Spleen (tissue), 11 donors: ENCODE measurements at regions not wholly inside any gene's neighbourhood (a gene's known extent, or its start where the extent isn't known, plus 50 kb on each side); places are given as distances from the start of the nearest gene placed in this dataset.

Experiments
- DNase-seq: peaks from one replicate; pipeline ENCODE4 v3.0.0-alpha.2; 2020
- H3K27ac ChIP-seq, 8 donors: fragments of 200-600 bp; sonication (generic) in 7 of 8; 1 replicate in 4 of 8; 2 replicates in 4 of 8; pipeline versions ENCODE4 v1.5.0 to v1.8.0; 2016 to 2021; ENCODE audit warnings: inconsistent platforms in 4 of 8, mild to moderate bottlenecking in 4 of 8, moderate library complexity in 1 of 8
- H3K27me3 ChIP-seq, 7 donors: fragments of 200-600 bp; sonication (generic) in 6 of 7; replicated peaks in 1 of 7; 1 replicate in 4 of 7; 2 replicates in 3 of 7; pipeline versions ENCODE4 v1.5.0 to v1.8.0; 2016 to 2021; ENCODE audit warnings: inconsistent platforms in 3 of 7, mild to moderate bottlenecking in 1 of 7
- H3K36me3 ChIP-seq, 6 donors: fragments of 200-600 bp; sonication (generic) in 5 of 6; 1 replicate in 4 of 6; 2 replicates in 2 of 6; pipeline versions ENCODE4 v1.5.0 to v1.8.0; 2016 to 2021; ENCODE audit warnings: inconsistent platforms in 2 of 6
- H3K4me1 ChIP-seq, 6 donors: fragments of 200-600 bp; sonication (generic) in 5 of 6; 1 replicate in 3 of 6; 2 replicates in 3 of 6; pipeline versions ENCODE4 v1.5.0 to v1.8.0; 2016 to 2021; ENCODE audit warnings: inconsistent platforms in 3 of 6
- H3K4me3 ChIP-seq, 8 donors: fragments of 200-600 bp; sonication (generic) in 7 of 8; 1 replicate in 4 of 8; 2 replicates in 4 of 8; pipeline versions ENCODE4 v1.5.0 to v1.8.0; 2016 to 2021; ENCODE audit warnings: inconsistent platforms in 4 of 8, mild to moderate bottlenecking in 4 of 8, moderate library complexity in 2 of 8
- H3K9me3 ChIP-seq, 8 donors: fragments of 200-600 bp; sonication (generic) in 7 of 8; 1 replicate in 4 of 8; 2 replicates in 4 of 8; pipeline versions ENCODE4 v1.5.0 to v1.8.0; 2016 to 2021; ENCODE audit warnings: inconsistent platforms in 4 of 8
- CTCF ChIP-seq, 11 experiments: fragments of 200-600 bp in 7 of 11; fragments of 450-650 bp in 4 of 11; sonication (generic) in 4 of 11; IDR thresholded peaks in 8 of 11; conservative IDR thresholded peaks in 3 of 11; 1 replicate in 7 of 11; 2 replicates in 4 of 11; pipeline versions ENCODE4 v1.4.0 to v1.8.0; 2016 to 2021; ENCODE audit warnings: antibody characterized with exemption in 11 of 11, inconsistent platforms in 4 of 11, mild to moderate bottlenecking in 1 of 11
- POLR2A ChIP-seq, 3 donors: fragments of 450-650 bp; IDR thresholded peaks; one replicate each; pipeline ENCODE4 v1.5.1; 2017; ENCODE audit warnings: antibody characterized with exemption in 3 of 3, mild to moderate bottlenecking in 1 of 3
- POLR2AphosphoS5 ChIP-seq, 3 donors: sonication (generic); formaldehyde crosslinking; IDR thresholded peaks; one replicate each; pipeline ENCODE4 v1.5.1; 2017; ENCODE audit warnings: antibody characterized with exemption in 3 of 3
- WGBS, 5 donors: extraction: QIAGEN DNeasy Blood & Tissue Kit in 3 of 5; methylation state at CpG; one replicate each; pipeline versions ENCODE4 v1.1.5 to v1.1.7; 2013 to 2018; 5-methylcytosine and 5-hydroxymethylcytosine counted together
- intact Hi-C: fragments of 100-400 bp; cut with DNase I; formaldehyde crosslinking; loops from one replicate; pipeline ENCODE4 v1.15.0; 2023; ENCODE audit warnings: low total_unique reads
- donor health status: healthy with polysubstance abuse.
- donor health status: DM: no; HTN: no; CAD: no; lungs with moderate emphysema.
- donor health status: DM: no; HTN: no; CAD: no.
- donor health status: Bipolar disorder and iron deficiency.
- donor health status: healthy.
- donor health status: DM: no; HTN: no; CAD: no.
- donor health status: DM: yes; HTN: yes; CAD: no.

- H3K27me3 ChIP-seq: no peaks in the 10 kb centered on the region
- TF ChIP-seq CTCF (IDR thresholded peaks at IDR 0.05 in 8 of 11, conservative IDR thresholded peaks at IDR 0.05 in 3 of 11): no peak
- no peak for TF ChIP-seq POLR2AphosphoS5 (IDR thresholded peaks at IDR 0.05)
- no peak for TF ChIP-seq POLR2A (IDR thresholded peaks at IDR 0.05)
- intact Hi-C loops: no loop called here
- H3K27ac ChIP-seq: no peak overlapping the region
- peak; percentile 32 for DNase-seq
- WGBS, 5 donors: 90 to 93% (median 92%) methylated on average over 5 of the region's 5 CpGs
- H3K36me3 ChIP-seq: no peaks in the 10 kb centered on the region
- H3K4me3 ChIP-seq: no peak overlapping the region
- no peaks in the 10 kb centered on the region for H3K4me1 ChIP-seq
- H3K9me3 ChIP-seq: no peaks in the 10 kb centered on the region
Measured at GRCh38 chr2:10208736-10209135, 86.2 kb downstream of the RRM2 start.

- no peaks in the 10 kb centered on the region for H3K27me3 ChIP-seq
- no peak overlapping the region for H3K27ac ChIP-seq
- no peaks in the 10 kb centered on the region for H3K36me3 ChIP-seq
- TF ChIP-seq POLR2A (IDR thresholded peaks at IDR 0.05): no peak
- no peak for TF ChIP-seq POLR2AphosphoS5 (IDR thresholded peaks at IDR 0.05)
- no peak for TF ChIP-seq CTCF (IDR thresholded peaks at IDR 0.05 in 8 of 11, conservative IDR thresholded peaks at IDR 0.05 in 3 of 11)
- no peak overlapping the region for H3K4me3 ChIP-seq
- WGBS, 5 donors: 90 to 95% (median 91%) methylated on average over 15 of the region's 15 CpGs
- H3K4me1 ChIP-seq: no peaks in the 10 kb centered on the region
- DNase-seq: no peak
- intact Hi-C loops: no loop called here
- no peaks in the 10 kb centered on the region for H3K9me3 ChIP-seq
Measured at GRCh38 chr2:10209406-10209935, 86.9 kb downstream of the RRM2 start.

GRCh38 chr2:10210336-10210735 is 87.8 kb downstream of the RRM2 start:
- H3K36me3 ChIP-seq: no peaks in the 10 kb centered on the region
- peak; percentile 38 for DNase-seq
- H3K9me3 ChIP-seq: no peaks in the 10 kb centered on the region
- no peaks in the 10 kb centered on the region for H3K4me1 ChIP-seq
- no peak overlapping the region for H3K4me3 ChIP-seq
- intact Hi-C loops: no loop called here
- H3K27me3 ChIP-seq: no peaks in the 10 kb centered on the region
- 87 to 98% (median 97%) methylated on average over 3 to 6 of the region's 6 CpGs for WGBS, 5 donors
- H3K27ac ChIP-seq: no peak overlapping the region
- TF ChIP-seq POLR2AphosphoS5 (IDR thresholded peaks at IDR 0.05) (no peak), CTCF (IDR thresholded peaks at IDR 0.05 in 8 of 11, conservative IDR thresholded peaks at IDR 0.05 in 3 of 11) (no peak), POLR2A (IDR thresholded peaks at IDR 0.05) (no peak)

GRCh38 chr2:10211844-10212422 is 89.4 kb downstream of the RRM2 start:
- WGBS, 5 donors: 84 to 98% (median 95%) methylated on average over 6 of the region's 6 CpGs
- Histone ChIP-seq H3K27me3 (no peaks in the 10 kb centered on the region), H3K27ac (no peak overlapping the region), H3K9me3 (no peaks in the 10 kb centered on the region), H3K4me3 (no peak overlapping the region), H3K4me1 (no peaks in the 10 kb centered on the region), H3K36me3 (no peaks in the 10 kb centered on the region)
- peak; percentile 6 for DNase-seq
- TF ChIP-seq CTCF (IDR thresholded peaks at IDR 0.05 in 8 of 11, conservative IDR thresholded peaks at IDR 0.05 in 3 of 11) (no peak), POLR2A (IDR thresholded peaks at IDR 0.05) (no peak), POLR2AphosphoS5 (IDR thresholded peaks at IDR 0.05) (no peak)
- intact Hi-C loops: no loop called here
